GM19463 (cell line): ENCODE measurements at regions not wholly inside any gene's neighbourhood (a gene's known extent, or its start where the extent isn't known, plus 50 kb on each side); places are given as distances from the start of the nearest gene placed in this dataset.

ENCODE experiments used
- ATAC-seq: cut with Tn5 transposase; IDR thresholded peaks from one replicate; pipeline ENCODE4 v1.9.1; 2021; ENCODE audit warnings: mild to moderate bottlenecking, moderate library complexity; ENCODE audit not compliant: unreplicated experiment

GRCh38 chr3:144129536-144130214 lies 158.1 kb downstream of the DIPK2A start:
- ATAC-seq: no peak

DNA sequence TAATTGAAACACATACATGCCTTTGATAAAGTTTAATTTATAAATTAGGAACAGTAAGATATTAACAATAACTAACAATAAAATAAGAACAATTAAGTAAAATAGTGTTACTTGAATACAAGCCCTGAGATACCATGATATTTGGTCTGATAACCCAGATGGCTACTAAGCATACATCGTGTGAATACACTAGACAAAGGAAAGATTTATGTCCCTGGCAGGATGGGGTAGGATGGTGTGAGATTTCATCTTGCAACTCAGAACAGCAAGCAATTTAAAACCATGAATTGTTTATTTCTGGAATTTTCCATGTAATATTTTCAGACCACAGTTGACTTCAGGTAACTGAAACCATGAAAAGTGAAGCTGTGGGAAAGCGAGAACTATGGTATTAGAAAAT lies 169.5 kb downstream of the DIPK2A start:
- no peak for ATAC-seq

GRCh38 chr3:144141496-144141895 lies 169.9 kb downstream of the DIPK2A start:
- no peak for ATAC-seq

GRCh38 chr3:144142151-144142840 lies 170.7 kb downstream of the DIPK2A start:
- ATAC-seq: no peak

- no peak for ATAC-seq
These were observed 176.7 kb downstream of the DIPK2A start for GRCh38 chr3:144148356-144148755.

GRCh38 chr3:144151983-144152382 lies 180.4 kb downstream of the DIPK2A start:
- no peak for ATAC-seq

- ATAC-seq: no peak
These were observed 189.0 kb downstream of the DIPK2A start for GRCh38 chr3:144160627-144161026.

DNA sequence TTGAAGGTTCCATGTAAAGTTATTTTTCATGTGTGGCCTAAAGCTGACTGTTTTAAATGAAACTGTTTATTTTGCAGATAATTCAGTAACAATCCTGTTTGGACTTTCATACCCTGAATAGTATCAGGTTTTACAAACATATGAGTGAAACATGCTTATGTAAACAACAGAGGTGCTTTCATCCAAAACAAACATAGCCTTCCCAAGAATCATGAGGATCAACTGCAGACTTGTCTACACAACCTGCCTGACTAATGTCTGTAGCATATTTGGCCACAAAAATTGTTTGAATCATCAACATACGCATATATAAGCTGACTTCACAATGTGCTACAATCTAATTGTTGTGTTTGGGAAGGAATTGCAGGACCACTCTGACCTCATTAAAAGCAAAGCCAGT lies 190.4 kb downstream of the DIPK2A start:
- no peak for ATAC-seq

DNA sequence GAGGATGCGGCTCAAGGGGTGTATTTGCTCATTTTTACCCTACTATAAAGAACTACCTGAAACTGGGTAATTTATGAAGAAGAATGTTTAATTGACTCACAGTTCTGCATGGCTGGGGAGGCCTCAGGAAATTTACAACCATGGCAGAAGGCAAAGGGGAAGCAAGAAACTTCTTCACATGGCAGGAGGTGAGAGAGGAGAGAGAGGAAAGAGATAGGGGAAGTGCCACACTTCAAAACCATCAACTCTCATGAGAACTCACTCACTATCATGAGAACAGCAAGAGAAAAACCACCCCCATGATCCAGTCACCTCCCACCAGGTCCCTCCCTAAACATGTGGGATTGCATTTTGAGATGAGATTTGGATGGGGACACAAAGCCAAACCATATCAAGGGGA lies 192.7 kb downstream of the DIPK2A start:
- ATAC-seq: no peak

- no peak for ATAC-seq
These were observed 193.9 kb downstream of the DIPK2A start for GRCh38 chr3:144165482-144165881.

GRCh38 chr3:144167634-144168033 lies 196.0 kb downstream of the DIPK2A start:
- no peak for ATAC-seq

DNA sequence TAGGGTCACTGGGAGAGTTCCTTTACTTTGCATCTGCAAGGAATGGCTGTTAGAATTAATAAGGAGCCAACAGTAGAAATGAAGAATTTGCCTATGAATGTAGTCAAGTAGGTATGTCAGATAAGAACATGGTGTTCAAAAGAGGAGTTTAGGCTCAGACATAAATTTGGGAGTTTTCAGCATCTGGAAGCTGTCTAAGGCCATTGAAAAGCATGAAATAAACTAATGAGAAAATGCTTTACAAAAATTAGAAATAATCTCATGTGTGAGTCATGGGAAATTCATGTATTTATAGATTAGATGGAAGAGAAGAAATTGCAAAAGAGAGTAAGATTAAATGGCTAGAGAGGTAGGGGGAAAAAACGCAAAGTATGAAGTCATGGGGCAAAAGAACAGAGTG lies 201.9 kb downstream of the DIPK2A start:
- ATAC-seq: no peak

DNA sequence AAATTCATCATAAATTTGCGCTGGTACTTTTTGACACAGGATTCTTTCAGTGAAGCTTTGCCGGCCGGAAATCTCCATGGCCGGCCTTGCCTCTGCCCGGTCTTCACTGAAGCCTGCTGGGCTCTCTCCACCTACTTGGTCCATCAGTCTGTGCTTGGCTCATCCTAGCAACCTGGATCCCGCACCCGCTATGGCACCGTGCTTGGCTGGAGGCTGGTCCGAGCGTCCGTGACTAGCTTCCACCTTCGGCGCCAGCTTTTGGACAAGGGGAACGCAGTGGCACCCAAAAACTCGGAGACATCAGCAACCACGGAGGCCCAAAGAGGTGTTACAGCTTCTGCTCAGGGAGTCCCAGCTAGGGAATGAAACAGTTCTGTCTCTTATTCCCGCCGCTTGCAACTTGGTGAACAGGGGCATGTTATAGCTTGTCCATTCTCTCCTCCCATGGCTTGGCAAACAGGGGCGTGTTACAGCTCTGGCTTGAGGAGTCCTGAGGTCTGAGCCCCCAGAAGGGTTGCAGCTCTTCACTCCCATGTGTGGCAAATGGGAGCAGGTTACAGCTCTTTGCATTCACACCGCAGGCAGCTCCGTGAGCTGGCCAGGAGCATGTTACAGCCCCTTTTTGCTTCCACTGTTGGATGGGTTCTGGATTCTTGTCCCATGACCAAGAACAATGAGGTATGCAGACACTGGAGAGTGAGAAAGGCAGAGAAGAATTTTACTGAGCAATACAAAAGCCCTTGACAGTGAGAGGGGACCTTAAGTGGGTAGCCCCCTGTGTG lies 204.2 kb downstream of the DIPK2A start:
- ATAC-seq: no peak

DNA sequence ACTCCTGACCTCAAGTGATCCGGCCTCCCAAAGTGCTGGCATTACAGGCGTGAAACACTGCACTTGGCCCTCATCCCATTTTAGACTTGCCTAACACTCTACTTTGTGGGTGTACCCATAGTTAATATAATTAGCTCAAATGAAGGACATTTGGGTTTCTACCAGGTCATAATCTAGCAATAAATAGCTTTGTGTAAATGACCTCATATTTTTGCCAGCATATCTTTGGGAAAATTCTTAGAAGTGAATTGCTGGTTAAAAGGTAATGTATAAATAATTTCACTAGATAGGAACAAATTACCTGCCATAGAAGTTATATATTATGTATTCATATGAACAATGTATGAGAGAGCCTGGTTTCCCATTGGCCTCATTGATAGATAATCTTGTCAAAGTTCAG lies 206.0 kb downstream of the DIPK2A start:
- no peak for ATAC-seq

DNA sequence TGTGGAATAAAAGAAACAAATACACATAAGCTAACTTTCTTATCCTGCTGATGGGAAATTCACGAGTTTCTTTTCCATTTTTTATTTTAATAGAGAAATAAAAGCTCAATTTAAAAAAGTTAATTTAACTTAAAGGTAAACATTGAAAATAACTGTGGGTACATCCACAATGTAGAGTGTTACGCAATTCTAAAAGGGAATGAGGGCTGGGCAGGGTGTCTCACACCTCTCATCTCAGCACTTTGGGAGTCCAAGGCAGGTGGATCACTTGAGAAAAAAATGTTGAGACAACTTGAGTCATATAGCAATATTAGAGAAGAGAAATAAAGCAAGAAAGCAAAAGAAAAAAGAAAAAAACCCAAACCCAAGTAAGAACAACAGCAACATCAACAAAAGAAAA lies 207.0 kb downstream of the DIPK2A start:
- no peak for ATAC-seq

DNA sequence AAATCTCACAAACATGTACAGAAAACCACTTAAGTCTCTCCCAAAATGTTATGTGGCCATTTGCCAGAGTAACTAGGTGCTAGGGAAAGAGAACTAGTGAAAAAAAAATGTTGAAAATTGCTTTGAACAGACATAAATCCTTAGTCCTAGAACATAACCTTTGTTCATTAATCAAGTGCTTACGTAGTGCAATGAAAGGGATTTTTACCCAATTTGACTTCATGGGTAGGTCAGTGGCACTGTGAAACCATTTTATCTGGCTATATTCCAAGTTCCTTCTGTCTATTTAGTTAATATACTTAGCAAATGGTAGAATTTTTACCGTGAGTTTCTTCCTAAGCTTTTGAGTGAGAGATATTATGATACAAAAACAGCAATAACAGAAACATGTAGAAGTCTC lies 209.4 kb downstream of the DIPK2A start:
- no peak for ATAC-seq

- no peak for ATAC-seq
These were observed 210.9 kb downstream of the DIPK2A start for GRCh38 chr3:144182501-144182900.

- no peak for ATAC-seq
These were observed 213.7 kb downstream of the DIPK2A start for GRCh38 chr3:144185276-144185675.

DNA sequence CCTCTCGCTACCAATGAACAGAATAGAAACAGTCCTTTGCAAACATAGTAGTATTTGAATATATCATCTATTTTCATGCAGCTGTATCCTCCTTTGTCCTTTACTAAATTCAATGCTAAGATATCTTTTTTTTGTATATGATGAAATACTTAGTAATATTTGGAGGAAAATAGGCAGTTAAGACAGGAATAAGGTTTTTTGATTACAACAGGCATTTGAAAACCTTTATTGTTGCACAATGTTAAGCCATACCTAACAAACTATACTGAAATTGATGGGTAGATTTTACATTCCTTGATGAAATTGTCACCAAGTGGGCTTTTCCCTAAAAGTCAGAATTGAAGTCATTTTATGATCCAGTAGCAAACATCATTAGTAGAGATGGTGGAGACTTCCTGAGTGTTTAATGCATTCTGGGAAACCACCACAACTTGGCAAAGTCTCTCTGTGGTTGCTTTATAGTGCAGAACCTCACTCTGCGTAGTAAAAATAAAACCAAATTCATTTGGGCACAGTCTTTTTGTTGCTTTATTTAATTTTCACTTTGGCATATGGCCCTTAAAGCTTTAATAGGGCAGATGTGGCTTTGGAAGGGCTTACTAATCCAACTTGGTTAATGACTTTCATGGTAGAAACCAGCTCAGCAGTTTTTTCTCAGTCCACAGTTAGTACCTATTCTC lies 216.0 kb downstream of the DIPK2A start:
- no peak for ATAC-seq

DNA sequence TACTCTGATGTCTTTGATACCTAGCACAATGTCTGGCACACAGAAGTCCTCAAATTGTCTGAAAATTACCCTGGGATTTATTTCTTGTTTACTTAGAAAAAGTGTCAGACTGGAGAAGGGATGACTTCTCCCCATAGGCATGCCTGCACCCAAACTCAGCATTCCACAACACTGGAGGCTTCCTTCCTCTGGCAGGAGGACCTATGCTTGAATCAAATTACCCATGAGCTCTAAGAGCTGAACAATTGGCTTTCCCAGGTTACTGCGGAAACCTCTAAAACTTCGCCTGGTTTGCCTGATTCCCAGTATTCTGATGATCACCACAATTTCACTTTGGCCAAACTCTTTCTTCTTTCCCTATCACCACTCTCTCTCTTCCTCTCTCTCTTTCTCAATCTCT lies 217.4 kb downstream of the DIPK2A start:
- no peak for ATAC-seq

DNA sequence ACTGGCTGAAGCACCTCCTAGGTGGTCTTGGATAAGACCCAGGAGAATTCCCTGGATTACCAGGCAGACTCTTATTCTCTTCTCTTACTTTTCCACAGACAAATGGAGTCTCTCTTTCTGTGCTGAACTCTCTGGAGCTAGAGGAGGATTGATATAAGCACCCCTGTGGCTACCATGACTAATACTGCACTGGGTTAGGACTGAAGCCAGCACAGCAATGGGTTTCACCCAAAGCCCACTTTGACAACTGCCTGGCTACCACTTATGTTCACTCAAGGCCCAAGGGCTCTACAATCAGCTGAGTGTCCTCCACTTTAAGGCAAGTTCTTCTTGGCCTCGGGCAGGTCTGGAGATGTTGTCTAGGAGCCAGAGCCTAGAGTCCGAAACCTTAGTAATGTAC lies 225.5 kb downstream of the DIPK2A start:
- ATAC-seq: no peak
